ENCODE measurements at regions not wholly inside any gene's neighbourhood (a gene's known extent, or its start where the extent isn't known, plus 50 kb on each side); places are given as distances from the start of the nearest gene placed in this dataset.
"Not testable (repeated sequence)": the region's sequence is repeated elsewhere in the genome, so short reads cannot be mapped to it uniquely, and the experiment has no call there.

GRCh38 chrX:113512700-113513395 is 672.2 kb upstream of the AMOT start:
- peaks cover 0 to 9% of the 10 kb centered on the region in 2 donors for H3K27me3 ChIP-seq
- no peak for DNase-seq (ENCODE audit: low spot score in 2 of 2)
- 42 to 45% methylated on average over 7 of the region's 7 CpGs for WGBS, 2 donors
- no peak overlapping the region for H3K27ac ChIP-seq
- H3K36me3 ChIP-seq, result no peaks in the 10 kb centered on the region
- H3K4me1 ChIP-seq, result no peaks in the 10 kb centered on the region
- no peak overlapping the region for H3K4me3 ChIP-seq
- TF ChIP-seq POLR2A (IDR thresholded peaks at IDR 0.05) (no peak), CTCF (IDR thresholded peaks at IDR 0.05) (no peak), EP300 (IDR thresholded peaks at IDR 0.05) (no peak)
- H3K9me3 ChIP-seq, result no peaks in the 10 kb centered on the region

- no peak for TF ChIP-seq CTCF (IDR thresholded peaks at IDR 0.05)
- no peak for TF ChIP-seq POLR2A (IDR thresholded peaks at IDR 0.05)
- no peak for TF ChIP-seq EP300 (IDR thresholded peaks at IDR 0.05)
- peaks cover 0 to 7% of the 10 kb centered on the region in 2 donors for H3K27me3 ChIP-seq
- 42 to 73% methylated on average over 1 of the region's 1 CpG for WGBS, 2 donors
- no peaks in the 10 kb centered on the region for H3K4me1 ChIP-seq
- no peak overlapping the region for H3K27ac ChIP-seq
- H3K9me3 ChIP-seq, result no peaks in the 10 kb centered on the region
- no peak overlapping the region for H3K4me3 ChIP-seq
- no peaks in the 10 kb centered on the region for H3K36me3 ChIP-seq
- no peak for DNase-seq (ENCODE audit: low spot score in 2 of 2)
Measured at GRCh38 chrX:113510586-113510985, 670.0 kb upstream of the AMOT start.

GRCh38 chrX:113492895-113493294 is 652.3 kb upstream of the AMOT start:
- no peaks in the 10 kb centered on the region for H3K36me3 ChIP-seq
- no peak for DNase-seq (ENCODE audit: low spot score in 2 of 2)
- H3K4me1 ChIP-seq, result no peaks in the 10 kb centered on the region
- TF ChIP-seq EP300 (IDR thresholded peaks at IDR 0.05) (no peak), POLR2A (IDR thresholded peaks at IDR 0.05) (no peak), CTCF (IDR thresholded peaks at IDR 0.05) (no peak)
- H3K27ac ChIP-seq, result no peak overlapping the region
- no peaks in the 10 kb centered on the region for H3K9me3 ChIP-seq
- H3K4me3 ChIP-seq, result no peak overlapping the region
- no peaks in the 10 kb centered on the region for H3K27me3 ChIP-seq

GRCh38 chrX:113473418-113473817 is 632.8 kb upstream of the AMOT start:
- WGBS, 2 donors, result 55 to 64% methylated on average over 3 of the region's 3 CpGs
- no peaks in the 10 kb centered on the region for H3K27me3 ChIP-seq
- H3K4me3 ChIP-seq, result no peak overlapping the region
- no peaks in the 10 kb centered on the region for H3K36me3 ChIP-seq
- TF ChIP-seq POLR2A (IDR thresholded peaks at IDR 0.05), result no peak
- no peak for TF ChIP-seq EP300 (IDR thresholded peaks at IDR 0.05)
- TF ChIP-seq CTCF (IDR thresholded peaks at IDR 0.05), result no peak
- DNase-seq (ENCODE audit: low spot score in 2 of 2), result no peak
- peak overlapping the region in 2 of 4 donors; percentile 22 to 56 for H3K27ac ChIP-seq
- no peaks in the 10 kb centered on the region for H3K4me1 ChIP-seq
- no peaks in the 10 kb centered on the region for H3K9me3 ChIP-seq

- not testable (repeated sequence) for H3K9me3 ChIP-seq; H3K4me1 ChIP-seq; H3K27me3 ChIP-seq; H3K4me3 ChIP-seq; H3K36me3 ChIP-seq; DNase-seq (ENCODE audit: low spot score in 2 of 2)
- 34 to 58% methylated on average over 5 of the region's 5 CpGs for WGBS, 2 donors
- H3K27ac ChIP-seq, result peak overlapping the region in 2 of 4 donors; percentile 22 to 56
Measured at GRCh38 chrX:113473015-113473414, 632.4 kb upstream of the AMOT start.

GRCh38 chrX:113470166-113470565 is 629.5 kb upstream of the AMOT start:
- no peak for TF ChIP-seq EP300 (IDR thresholded peaks at IDR 0.05)
- TF ChIP-seq CTCF (IDR thresholded peaks at IDR 0.05), result no peak
- no peak for TF ChIP-seq POLR2A (IDR thresholded peaks at IDR 0.05)
- no peak for DNase-seq (ENCODE audit: low spot score in 2 of 2)
- Histone ChIP-seq H3K9me3 (no peaks in the 10 kb centered on the region), H3K27ac (no peak overlapping the region), H3K4me3 (no peak overlapping the region), H3K4me1 (no peaks in the 10 kb centered on the region), H3K27me3 (no peaks in the 10 kb centered on the region), H3K36me3 (no peaks in the 10 kb centered on the region)
- 43 to 54% methylated on average over 4 of the region's 4 CpGs for WGBS, 2 donors

All from tibial nerve (tissue), 4 donors.